ENCODE measurements at regions not wholly inside any gene's neighbourhood (a gene's known extent, or its start where the extent isn't known, plus 50 kb on each side); places are given as distances from the start of the nearest gene placed in this dataset.

- no peaks in the 10 kb centered on the region for H3K27me3 ChIP-seq (ENCODE audit: control insufficient read depth in 5 of 5, insufficient read depth in 4 of 5, low read length in 5 of 5)
- no peak overlapping the region for H3K27ac ChIP-seq (ENCODE audit: low read depth, low read length)
- H3K9me3 ChIP-seq (ENCODE audit: control insufficient read depth in 5 of 5, low read length in 5 of 5) = no peaks in the 10 kb centered on the region
- H3K9ac ChIP-seq (ENCODE audit: low read length in 5 of 5) = no peak overlapping the region
- H3K36me3 ChIP-seq (ENCODE audit: control insufficient read depth in 5 of 5, insufficient read depth in 5 of 5, low read length in 5 of 5) = no peaks in the 10 kb centered on the region
- H3K4me1 ChIP-seq (ENCODE audit: control insufficient read depth in 5 of 5, insufficient read depth in 5 of 5, low read length in 5 of 5) = peaks cover 0 to 11% (median 0%) of the 10 kb centered on the region in 5 donors
- H3K4me3 ChIP-seq (ENCODE audit: low read depth in 1 of 5, low read length in 5 of 5) = no peak overlapping the region
These were observed 132.7 kb upstream of the MAP1B start for GRCh38 chr5:71974622-71975021.

- Histone ChIP-seq H3K27ac (ENCODE audit: low read depth, low read length) (no peak overlapping the region), H3K9me3 (ENCODE audit: control insufficient read depth in 5 of 5, low read length in 5 of 5) (peaks cover 0 to 4% (median 2%) of the 10 kb centered on the region in 5 donors), H3K4me3 (ENCODE audit: low read depth in 1 of 5, low read length in 5 of 5) (no peak overlapping the region)
These were observed 130.8 kb upstream of the MAP1B start for GRCh38 chr5:71976449-71976848.

GRCh38 chr5:71977311-71977710 lies 130.0 kb upstream of the MAP1B start:
- Histone ChIP-seq H3K9ac (ENCODE audit: low read length in 5 of 5) (no peak overlapping the region), H3K36me3 (ENCODE audit: control insufficient read depth in 5 of 5, insufficient read depth in 5 of 5, low read length in 5 of 5) (no peaks in the 10 kb centered on the region), H3K27me3 (ENCODE audit: control insufficient read depth in 5 of 5, insufficient read depth in 4 of 5, low read length in 5 of 5) (no peaks in the 10 kb centered on the region), H3K9me3 (ENCODE audit: control insufficient read depth in 5 of 5, low read length in 5 of 5) (peaks cover 2 to 12% (median 6%) of the 10 kb centered on the region in 5 donors), H3K27ac (ENCODE audit: low read depth, low read length) (no peak overlapping the region), H3K4me3 (ENCODE audit: low read depth in 1 of 5, low read length in 5 of 5) (no peak overlapping the region), H3K4me1 (ENCODE audit: control insufficient read depth in 5 of 5, insufficient read depth in 5 of 5, low read length in 5 of 5) (peaks cover 0 to 11% (median 0%) of the 10 kb centered on the region in 5 donors)

More at GRCh38 chr5:71976449-71976848, 130.8 kb upstream of the MAP1B start:
- Histone ChIP-seq H3K9ac (ENCODE audit: low read length in 5 of 5) (no peak overlapping the region), H3K4me1 (ENCODE audit: control insufficient read depth in 5 of 5, insufficient read depth in 5 of 5, low read length in 5 of 5) (peaks cover 0 to 11% (median 0%) of the 10 kb centered on the region in 5 donors), H3K27me3 (ENCODE audit: control insufficient read depth in 5 of 5, insufficient read depth in 4 of 5, low read length in 5 of 5) (no peaks in the 10 kb centered on the region), H3K36me3 (ENCODE audit: control insufficient read depth in 5 of 5, insufficient read depth in 5 of 5, low read length in 5 of 5) (no peaks in the 10 kb centered on the region)

- no peaks in the 10 kb centered on the region for H3K36me3 ChIP-seq (ENCODE audit: control insufficient read depth in 5 of 5, insufficient read depth in 5 of 5, low read length in 5 of 5)
- H3K9me3 ChIP-seq (ENCODE audit: control insufficient read depth in 5 of 5, low read length in 5 of 5) = peaks cover 2 to 13% (median 10%) of the 10 kb centered on the region in 5 donors
- H3K4me3 ChIP-seq (ENCODE audit: low read depth in 1 of 5, low read length in 5 of 5) = no peak overlapping the region
- H3K27me3 ChIP-seq (ENCODE audit: control insufficient read depth in 5 of 5, insufficient read depth in 4 of 5, low read length in 5 of 5) = no peaks in the 10 kb centered on the region
- no peak overlapping the region for H3K27ac ChIP-seq (ENCODE audit: low read depth, low read length)
- H3K4me1 ChIP-seq (ENCODE audit: control insufficient read depth in 5 of 5, insufficient read depth in 5 of 5, low read length in 5 of 5) = peaks cover 0 to 10% (median 0%) of the 10 kb centered on the region in 5 donors
- H3K9ac ChIP-seq (ENCODE audit: low read length in 5 of 5) = no peak overlapping the region
These were observed 129.1 kb upstream of the MAP1B start for GRCh38 chr5:71978216-71978615.

- Histone ChIP-seq H3K9ac (ENCODE audit: low read length in 5 of 5) (no peak overlapping the region), H3K27me3 (ENCODE audit: control insufficient read depth in 5 of 5, insufficient read depth in 4 of 5, low read length in 5 of 5) (no peaks in the 10 kb centered on the region), H3K9me3 (ENCODE audit: control insufficient read depth in 5 of 5, low read length in 5 of 5) (peaks cover 2 to 18% (median 10%) of the 10 kb centered on the region in 5 donors), H3K4me1 (ENCODE audit: control insufficient read depth in 5 of 5, insufficient read depth in 5 of 5, low read length in 5 of 5) (no peaks in the 10 kb centered on the region), H3K4me3 (ENCODE audit: low read depth in 1 of 5, low read length in 5 of 5) (no peak overlapping the region), H3K27ac (ENCODE audit: low read depth, low read length) (no peak overlapping the region), H3K36me3 (ENCODE audit: control insufficient read depth in 5 of 5, insufficient read depth in 5 of 5, low read length in 5 of 5) (no peaks in the 10 kb centered on the region)
These were observed 124.4 kb upstream of the MAP1B start for GRCh38 chr5:71982717-71983395.

- Histone ChIP-seq H3K36me3 (ENCODE audit: control insufficient read depth in 5 of 5, insufficient read depth in 5 of 5, low read length in 5 of 5) (no peaks in the 10 kb centered on the region), H3K4me3 (ENCODE audit: low read depth in 1 of 5, low read length in 5 of 5) (no peak overlapping the region), H3K27me3 (ENCODE audit: control insufficient read depth in 5 of 5, insufficient read depth in 4 of 5, low read length in 5 of 5) (no peaks in the 10 kb centered on the region), H3K9me3 (ENCODE audit: control insufficient read depth in 5 of 5, low read length in 5 of 5) (peaks cover 2 to 17% (median 8%) of the 10 kb centered on the region in 5 donors), H3K9ac (ENCODE audit: low read length in 5 of 5) (no peak overlapping the region), H3K4me1 (ENCODE audit: control insufficient read depth in 5 of 5, insufficient read depth in 5 of 5, low read length in 5 of 5) (no peaks in the 10 kb centered on the region), H3K27ac (ENCODE audit: low read depth, low read length) (no peak overlapping the region)
These were observed 121.2 kb upstream of the MAP1B start for GRCh38 chr5:71986101-71986500.

GRCh38 chr5:71988808-71989207 lies 118.5 kb upstream of the MAP1B start:
- H3K36me3 ChIP-seq (ENCODE audit: control insufficient read depth in 5 of 5, insufficient read depth in 5 of 5, low read length in 5 of 5) = no peaks in the 10 kb centered on the region
- H3K27ac ChIP-seq (ENCODE audit: low read depth, low read length) = no peak overlapping the region
- H3K4me1 ChIP-seq (ENCODE audit: control insufficient read depth in 5 of 5, insufficient read depth in 5 of 5, low read length in 5 of 5) = no peaks in the 10 kb centered on the region
- H3K9ac ChIP-seq (ENCODE audit: low read length in 5 of 5) = no peak overlapping the region
- H3K27me3 ChIP-seq (ENCODE audit: control insufficient read depth in 5 of 5, insufficient read depth in 4 of 5, low read length in 5 of 5) = no peaks in the 10 kb centered on the region
- H3K4me3 ChIP-seq (ENCODE audit: low read depth in 1 of 5, low read length in 5 of 5) = no peak overlapping the region
- H3K9me3 ChIP-seq (ENCODE audit: control insufficient read depth in 5 of 5, low read length in 5 of 5) = no peaks in the 10 kb centered on the region

- H3K27me3 ChIP-seq (ENCODE audit: control insufficient read depth in 5 of 5, insufficient read depth in 4 of 5, low read length in 5 of 5) = no peaks in the 10 kb centered on the region
- no peaks in the 10 kb centered on the region for H3K36me3 ChIP-seq (ENCODE audit: control insufficient read depth in 5 of 5, insufficient read depth in 5 of 5, low read length in 5 of 5)
- H3K9ac ChIP-seq (ENCODE audit: low read length in 5 of 5) = no peak overlapping the region
These were observed 113.7 kb upstream of the MAP1B start for GRCh38 chr5:71993600-71993999.

GRCh38 chr5:71996789-71997188 lies 110.5 kb upstream of the MAP1B start:
- Histone ChIP-seq H3K9ac (ENCODE audit: low read length in 5 of 5) (no peak overlapping the region), H3K27ac (ENCODE audit: low read depth, low read length) (no peak overlapping the region), H3K4me1 (ENCODE audit: control insufficient read depth in 5 of 5, insufficient read depth in 5 of 5, low read length in 5 of 5) (no peaks in the 10 kb centered on the region), H3K36me3 (ENCODE audit: control insufficient read depth in 5 of 5, insufficient read depth in 5 of 5, low read length in 5 of 5) (no peaks in the 10 kb centered on the region), H3K9me3 (ENCODE audit: control insufficient read depth in 5 of 5, low read length in 5 of 5) (no peaks in the 10 kb centered on the region), H3K27me3 (ENCODE audit: control insufficient read depth in 5 of 5, insufficient read depth in 4 of 5, low read length in 5 of 5) (no peaks in the 10 kb centered on the region), H3K4me3 (ENCODE audit: low read depth in 1 of 5, low read length in 5 of 5) (no peak overlapping the region)

More at GRCh38 chr5:71993600-71993999, 113.7 kb upstream of the MAP1B start:
- H3K27ac ChIP-seq (ENCODE audit: low read depth, low read length) = no peak overlapping the region
- H3K9me3 ChIP-seq (ENCODE audit: control insufficient read depth in 5 of 5, low read length in 5 of 5) = no peaks in the 10 kb centered on the region
- no peaks in the 10 kb centered on the region for H3K4me1 ChIP-seq (ENCODE audit: control insufficient read depth in 5 of 5, insufficient read depth in 5 of 5, low read length in 5 of 5)
- no peak overlapping the region for H3K4me3 ChIP-seq (ENCODE audit: low read depth in 1 of 5, low read length in 5 of 5)

- H3K4me1 ChIP-seq (ENCODE audit: control insufficient read depth in 5 of 5, insufficient read depth in 5 of 5, low read length in 5 of 5) = no peaks in the 10 kb centered on the region
- no peaks in the 10 kb centered on the region for H3K9me3 ChIP-seq (ENCODE audit: control insufficient read depth in 5 of 5, low read length in 5 of 5)
- H3K4me3 ChIP-seq (ENCODE audit: low read depth in 1 of 5, low read length in 5 of 5) = no peak overlapping the region
- H3K9ac ChIP-seq (ENCODE audit: low read length in 5 of 5) = no peak overlapping the region
- H3K27ac ChIP-seq (ENCODE audit: low read depth, low read length) = no peak overlapping the region
- no peaks in the 10 kb centered on the region for H3K27me3 ChIP-seq (ENCODE audit: control insufficient read depth in 5 of 5, insufficient read depth in 4 of 5, low read length in 5 of 5)
- no peaks in the 10 kb centered on the region for H3K36me3 ChIP-seq (ENCODE audit: control insufficient read depth in 5 of 5, insufficient read depth in 5 of 5, low read length in 5 of 5)
These were observed 108.5 kb upstream of the MAP1B start for GRCh38 chr5:71998746-71999145.

All from subcutaneous abdominal adipose tissue (tissue), 5 donors.